Keratinocyte (primary cell): ENCODE measurements at regions not wholly inside any gene's neighbourhood (a gene's known extent, or its start where the extent isn't known, plus 50 kb on each side); places are given as distances from the start of the nearest gene placed in this dataset.

Experiments used
- DNase-seq: peaks from one replicate; pipeline ENCODE4 v3.0.0-alpha.2; 2011; ENCODE audit warnings: low read depth, missing footprints, low spot score
- FAIRE-seq: peaks from 2 replicates; lab custom pipeline; 2011; peaks lifted over from hg19 to GRCh38; lab: Jason Lieb, UNC
- H2AFZ ChIP-seq: 2 replicates; pipeline ENCODE4 v1.6.0; 2012; ENCODE audit warnings: low read length, control low read depth, inconsistent platforms; ENCODE audit not compliant: control insufficient read depth
- H3K27ac ChIP-seq: 2 replicates; pipeline ENCODE4 v1.5.1; 2011; ENCODE audit warnings: low read length; ENCODE audit not compliant: control insufficient read depth, insufficient read depth
- H3K27me3 ChIP-seq: 3 replicates; pipeline ENCODE4 v1.6.0; 2011; ENCODE audit warnings: low read length; ENCODE audit not compliant: control insufficient read depth, insufficient read depth; ENCODE audit errors: extremely low read depth
- H3K36me3 ChIP-seq, 2 experiments: 2 replicates in 1 of 2; 3 replicates in 1 of 2; pipeline ENCODE4 v1.5.1; 2011; ENCODE audit warnings: low read length in 2 of 2, mild to moderate bottlenecking in 1 of 2; ENCODE audit not compliant: control insufficient read depth in 2 of 2, insufficient read depth in 2 of 2; ENCODE audit errors: extremely low read depth in 1 of 2
- H3K4me1 ChIP-seq: 3 replicates; pipeline ENCODE4 v1.5.1; 2011; ENCODE audit warnings: low read length; ENCODE audit not compliant: control insufficient read depth, insufficient read depth; ENCODE audit errors: extremely low read depth
- H3K4me2 ChIP-seq: 3 replicates; pipeline ENCODE4 v1.6.0; 2011; ENCODE audit warnings: low read depth, low read length; ENCODE audit not compliant: control insufficient read depth, insufficient read depth; ENCODE audit errors: extremely low read depth
- H3K4me3 ChIP-seq, 3 experiments: fragments of 200-600 bp in 1 of 3; sonication (generic) in 1 of 3; 2 replicates in 2 of 3; 3 replicates in 1 of 3; pipeline ENCODE4 v1.5.1; 2011 to 2016; ENCODE audit warnings: low read length in 3 of 3, mild to moderate bottlenecking in 3 of 3, control low read depth in 2 of 3, inconsistent platforms in 1 of 3, low read depth in 1 of 3, mixed read lengths in 1 of 3, mixed run types in 1 of 3, moderate library complexity in 1 of 3; ENCODE audit not compliant: control insufficient read depth in 2 of 3, insufficient read depth in 2 of 3; ENCODE audit errors: extremely low read depth in 1 of 3
- H3K79me2 ChIP-seq: 2 replicates; pipeline ENCODE4 v1.6.0; 2012; ENCODE audit warnings: low read length; ENCODE audit not compliant: control insufficient read depth, insufficient read depth
- H3K9ac ChIP-seq: 3 replicates; pipeline ENCODE4 v1.6.0; 2011; ENCODE audit warnings: low read length; ENCODE audit not compliant: control insufficient read depth, insufficient read depth; ENCODE audit errors: extremely low read depth
- H3K9me1 ChIP-seq: 3 replicates; pipeline ENCODE4 v1.6.0; 2011; ENCODE audit warnings: low read length; ENCODE audit not compliant: control insufficient read depth, insufficient read depth; ENCODE audit errors: extremely low read depth
- H3K9me3 ChIP-seq: 2 replicates; pipeline ENCODE4 v1.5.1; 2012; ENCODE audit warnings: low read depth, low read length; ENCODE audit not compliant: control insufficient read depth
- H4K20me1 ChIP-seq: 3 replicates; pipeline ENCODE4 v1.6.0; 2011; ENCODE audit warnings: low read length; ENCODE audit not compliant: control insufficient read depth, insufficient read depth; ENCODE audit errors: extremely low read depth
- EZH2 ChIP-seq: IDR thresholded peaks from one replicate; pipeline ENCODE4 v1.6.1; 2012; ENCODE audit warnings: inconsistent platforms, mild to moderate bottlenecking, low read length, moderate library complexity
- dilution Hi-C: fragments of 300-500 bp; cut with MboI; formaldehyde crosslinking; loops from one replicate; pipeline ENCODE4 v1.7.0; 2020; ENCODE audit warnings: low sequenced_read_pairs; ENCODE audit not compliant: extremely low pct_ligation_motif_present
- TF ChIP-seq, protein P1 (sequence below), 3 experiments: IDR thresholded peaks in 1 of 3; conservative IDR thresholded peaks in 1 of 3; optimal IDR thresholded peaks in 1 of 3; 2 replicates in 2 of 3; 3 replicates in 1 of 3; pipeline versions ENCODE3 to v1.5.1; 2011; ENCODE audit warnings: low read length in 3 of 3, mild to moderate bottlenecking in 3 of 3, moderate library complexity in 2 of 3, control low read depth in 1 of 3, inconsistent platforms in 1 of 3; ENCODE audit not compliant: insufficient read depth in 2 of 3; ENCODE audit errors: extremely low read depth in 1 of 3

- Histone ChIP-seq H3K4me3 (no peak overlapping the region), H3K9me1 (no peaks in the 10 kb centered on the region), H3K4me2 (no peak overlapping the region), H3K27ac (no peak overlapping the region), H3K9me3 (no peaks in the 10 kb centered on the region), H3K27me3 (no peaks in the 10 kb centered on the region), H3K36me3 (no peaks in the 10 kb centered on the region), H3K79me2 (no peaks in the 10 kb centered on the region), H2AFZ (no peak overlapping the region), H3K4me1 (no peaks in the 10 kb centered on the region), H4K20me1 (no peaks in the 10 kb centered on the region), H3K9ac (no peak overlapping the region)
- DNase-seq (no peak), FAIRE-seq (no peak)
- TF ChIP-seq, protein P1, sequence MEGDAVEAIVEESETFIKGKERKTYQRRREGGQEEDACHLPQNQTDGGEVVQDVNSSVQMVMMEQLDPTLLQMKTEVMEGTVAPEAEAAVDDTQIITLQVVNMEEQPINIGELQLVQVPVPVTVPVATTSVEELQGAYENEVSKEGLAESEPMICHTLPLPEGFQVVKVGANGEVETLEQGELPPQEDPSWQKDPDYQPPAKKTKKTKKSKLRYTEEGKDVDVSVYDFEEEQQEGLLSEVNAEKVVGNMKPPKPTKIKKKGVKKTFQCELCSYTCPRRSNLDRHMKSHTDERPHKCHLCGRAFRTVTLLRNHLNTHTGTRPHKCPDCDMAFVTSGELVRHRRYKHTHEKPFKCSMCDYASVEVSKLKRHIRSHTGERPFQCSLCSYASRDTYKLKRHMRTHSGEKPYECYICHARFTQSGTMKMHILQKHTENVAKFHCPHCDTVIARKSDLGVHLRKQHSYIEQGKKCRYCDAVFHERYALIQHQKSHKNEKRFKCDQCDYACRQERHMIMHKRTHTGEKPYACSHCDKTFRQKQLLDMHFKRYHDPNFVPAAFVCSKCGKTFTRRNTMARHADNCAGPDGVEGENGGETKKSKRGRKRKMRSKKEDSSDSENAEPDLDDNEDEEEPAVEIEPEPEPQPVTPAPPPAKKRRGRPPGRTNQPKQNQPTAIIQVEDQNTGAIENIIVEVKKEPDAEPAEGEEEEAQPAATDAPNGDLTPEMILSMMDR (optimal IDR thresholded peaks at IDR 0.05 in 1 of 3, IDR thresholded peaks at IDR 0.05 in 1 of 3, conservative IDR thresholded peaks at IDR 0.05 in 1 of 3; ENCODE audit: extremely low read depth in 1 of 3, insufficient read depth in 2 of 3, low read length in 3 of 3) = no peak
- no peak for TF ChIP-seq EZH2
- dilution Hi-C loops = no loop called here
These were observed 1078.3 kb upstream of the EDIL3 start for GRCh38 chr5:85462957-85463356.

- TF ChIP-seq, protein P1 (optimal IDR thresholded peaks at IDR 0.05 in 1 of 3, IDR thresholded peaks at IDR 0.05 in 1 of 3, conservative IDR thresholded peaks at IDR 0.05 in 1 of 3; ENCODE audit: extremely low read depth in 1 of 3, insufficient read depth in 2 of 3, low read length in 3 of 3) = no peak
- no peak for TF ChIP-seq EZH2
- no peaks in the 10 kb centered on the region for H3K79me2 ChIP-seq
- H3K4me1 ChIP-seq = no peaks in the 10 kb centered on the region
- no peaks in the 10 kb centered on the region for H4K20me1 ChIP-seq
- H3K9me1 ChIP-seq = no peaks in the 10 kb centered on the region
- no peak overlapping the region for H3K9ac ChIP-seq
- H3K27me3 ChIP-seq = no peaks in the 10 kb centered on the region
- H3K36me3 ChIP-seq = no peaks in the 10 kb centered on the region
- H3K4me2 ChIP-seq = no peak overlapping the region
- no peak overlapping the region for H3K4me3 ChIP-seq
- dilution Hi-C loops = no loop called here
- H2AFZ ChIP-seq = no peak overlapping the region
- H3K27ac ChIP-seq = no peak overlapping the region
- no peak for DNase-seq
- no peaks in the 10 kb centered on the region for H3K9me3 ChIP-seq
- no peak for FAIRE-seq
These were observed 1081.7 kb upstream of the EDIL3 start for GRCh38 chr5:85466423-85466822.
